ENCODE measurements at regions not wholly inside any gene's neighbourhood (a gene's known extent, or its start where the extent isn't known, plus 50 kb on each side); places are given as distances from the start of the nearest gene placed in this dataset.

DNA sequence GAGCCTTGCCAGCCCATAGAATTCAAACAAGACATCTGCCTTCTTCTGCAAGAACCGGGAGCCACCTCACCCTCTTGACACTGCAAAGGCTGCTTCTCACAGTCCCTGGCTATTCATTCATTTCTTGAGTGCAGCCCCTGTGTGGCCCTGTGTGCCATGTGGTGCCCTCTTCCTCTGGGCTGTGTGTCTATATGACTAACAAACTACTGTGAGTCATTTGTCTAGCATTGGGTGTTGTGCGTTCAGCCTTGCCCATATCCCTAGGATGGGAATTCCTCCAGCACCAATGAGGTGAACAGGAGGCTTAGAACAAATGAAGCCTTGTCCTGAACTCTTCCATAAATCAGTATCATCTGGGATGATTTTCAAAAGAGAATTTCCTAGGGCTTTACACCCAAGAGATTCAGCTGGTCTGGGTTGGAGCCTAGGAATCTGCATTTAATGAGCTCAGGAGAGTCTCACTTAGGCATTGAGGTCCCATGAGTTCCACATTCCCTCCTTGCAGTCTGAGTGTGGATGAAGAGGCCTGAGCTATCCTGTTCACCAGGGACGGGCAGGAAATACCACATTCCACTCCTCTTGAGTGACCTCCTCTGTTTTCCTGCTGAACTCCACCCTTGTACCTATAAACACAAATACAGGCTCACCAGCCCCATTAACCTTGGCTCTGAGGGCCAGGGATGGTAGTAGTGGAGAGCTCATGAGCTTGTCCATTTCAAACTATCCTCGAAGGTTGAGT is 308.7 kb upstream of the N4BP1 start:
- no peak for TF ChIP-seq POLR2A (IDR thresholded peaks at IDR 0.05; ENCODE audit: low read depth, low read length)
- TF ChIP-seq POLR2AphosphoS5 (IDR thresholded peaks at IDR 0.05; ENCODE audit: low read depth, low read length), result no peak
- TF ChIP-seq TAF1 (IDR thresholded peaks at IDR 0.05; ENCODE audit: borderline replicate concordance, low read depth, low read length), result no peak

All from GM12892 (cell line).